HG03457 (cell line): ENCODE measurements at regions not wholly inside any gene's neighbourhood (a gene's known extent, or its start where the extent isn't known, plus 50 kb on each side); places are given as distances from the start of the nearest gene placed in this dataset.

Experiments used
- ATAC-seq: cut with Tn5 transposase; IDR thresholded peaks from one replicate; pipeline ENCODE4 v1.9.1; 2021; ENCODE audit warnings: moderate number of reproducible peaks; ENCODE audit not compliant: unreplicated experiment

- ATAC-seq = no peak
These were observed 97.1 kb upstream of the DAAM1 start for GRCh38 chr14:59091404-59091803.

GRCh38 chr14:59091976-59092375 is 96.5 kb upstream of the DAAM1 start:
- no peak for ATAC-seq

GRCh38 chr14:59093902-59094301 is 94.6 kb upstream of the DAAM1 start:
- no peak for ATAC-seq

GRCh38 chr14:59096303-59096702 is 92.2 kb upstream of the DAAM1 start:
- no peak for ATAC-seq

- no peak for ATAC-seq
These were observed 90.8 kb upstream of the DAAM1 start for GRCh38 chr14:59097681-59098080.

- no peak for ATAC-seq
These were observed 90.1 kb upstream of the DAAM1 start for GRCh38 chr14:59098377-59098776.

- no peak for ATAC-seq
These were observed 88.3 kb upstream of the DAAM1 start for GRCh38 chr14:59100205-59100604.

GRCh38 chr14:59101476-59101875 is 87.0 kb upstream of the DAAM1 start:
- ATAC-seq = no peak

- no peak for ATAC-seq
These were observed 85.1 kb upstream of the DAAM1 start for GRCh38 chr14:59103396-59103795.

- no peak for ATAC-seq
These were observed 80.6 kb upstream of the DAAM1 start for GRCh38 chr14:59107819-59108218.

- no peak for ATAC-seq
These were observed 71.5 kb upstream of the DAAM1 start for GRCh38 chr14:59116984-59117415.

GRCh38 chr14:59117754-59118528 is 70.5 kb upstream of the DAAM1 start:
- no peak for ATAC-seq

GRCh38 chr14:59120921-59121320 is 67.5 kb upstream of the DAAM1 start:
- no peak for ATAC-seq

GRCh38 chr14:59123531-59123930 is 64.9 kb upstream of the DAAM1 start:
- ATAC-seq = no peak

- ATAC-seq = no peak
These were observed 64.5 kb upstream of the DAAM1 start for GRCh38 chr14:59123975-59124374.

GRCh38 chr14:59125156-59125555 is 63.3 kb upstream of the DAAM1 start:
- no peak for ATAC-seq

GRCh38 chr14:59126714-59127436 is 61.6 kb upstream of the DAAM1 start:
- no peak for ATAC-seq

GRCh38 chr14:59127437-59127732 is 61.1 kb upstream of the DAAM1 start:
- ATAC-seq = no peak

GRCh38 chr14:59130462-59130861 is 58.0 kb upstream of the DAAM1 start:
- no peak for ATAC-seq

- ATAC-seq = no peak
These were observed 56.3 kb upstream of the DAAM1 start for GRCh38 chr14:59131938-59132795.

GRCh38 chr14:59132796-59133494 is 55.5 kb upstream of the DAAM1 start:
- no peak for ATAC-seq
